Suprapubic skin (tissue), 4 donors: ENCODE measurements at regions not wholly inside any gene's neighbourhood (a gene's known extent, or its start where the extent isn't known, plus 50 kb on each side); places are given as distances from the start of the nearest gene placed in this dataset.

Experiments used
- DNase-seq, 2 donors: peaks; one replicate each; pipeline ENCODE4 v3.0.0-alpha.2; 2019; ENCODE audit warnings: low spot score in 2 of 2
- H3K27ac ChIP-seq: fragments of 200-600 bp; sonication (generic); one replicate; pipeline ENCODE4 v1.5.1; 2019
- H3K27me3 ChIP-seq: fragments of 200-600 bp; sonication (generic); one replicate; pipeline ENCODE4 v1.5.1; 2019
- H3K36me3 ChIP-seq: fragments of 200-600 bp; sonication (generic); one replicate; pipeline ENCODE4 v1.5.1; 2019
- H3K4me1 ChIP-seq: fragments of 200-600 bp; sonication (generic); one replicate; pipeline ENCODE4 v1.5.1; 2019
- H3K4me3 ChIP-seq: fragments of 200-600 bp; sonication (generic); one replicate; pipeline ENCODE4 v1.5.1; 2019; ENCODE audit warnings: mild to moderate bottlenecking
- H3K9me3 ChIP-seq: fragments of 200-600 bp; sonication (generic); one replicate; pipeline ENCODE4 v1.5.1; 2019
- EP300 ChIP-seq: sonication (generic); formaldehyde crosslinking; IDR thresholded peaks from one replicate; pipeline ENCODE4 v1.6.1; 2017; ENCODE audit warnings: antibody characterized with exemption
- POLR2A ChIP-seq, 2 donors: fragments of 450-650 bp; IDR thresholded peaks; one replicate each; pipeline ENCODE4 v1.6.1; 2017; ENCODE audit warnings: antibody characterized with exemption in 2 of 2, mild to moderate bottlenecking in 2 of 2, moderate library complexity in 2 of 2
- POLR2AphosphoS5 ChIP-seq, 3 donors: sonication (generic); formaldehyde crosslinking; IDR thresholded peaks; one replicate each; pipeline ENCODE4 v1.6.1; 2017; ENCODE audit warnings: antibody characterized with exemption in 3 of 3
- WGBS: methylation state at CpG from one replicate; pipeline ENCODE4 v1.1.5; 2018; 5-methylcytosine and 5-hydroxymethylcytosine counted together
- TF ChIP-seq, protein P1 (sequence below), 2 donors: fragments of 200-600 bp in 1 of 2; fragments of 450-650 bp in 1 of 2; sonication (generic) in 1 of 2; IDR thresholded peaks; one replicate each; pipeline ENCODE4 v1.5.1; 2016 to 2019; ENCODE audit warnings: antibody characterized with exemption in 2 of 2, mild to moderate bottlenecking in 1 of 2, moderate library complexity in 1 of 2

DNA sequence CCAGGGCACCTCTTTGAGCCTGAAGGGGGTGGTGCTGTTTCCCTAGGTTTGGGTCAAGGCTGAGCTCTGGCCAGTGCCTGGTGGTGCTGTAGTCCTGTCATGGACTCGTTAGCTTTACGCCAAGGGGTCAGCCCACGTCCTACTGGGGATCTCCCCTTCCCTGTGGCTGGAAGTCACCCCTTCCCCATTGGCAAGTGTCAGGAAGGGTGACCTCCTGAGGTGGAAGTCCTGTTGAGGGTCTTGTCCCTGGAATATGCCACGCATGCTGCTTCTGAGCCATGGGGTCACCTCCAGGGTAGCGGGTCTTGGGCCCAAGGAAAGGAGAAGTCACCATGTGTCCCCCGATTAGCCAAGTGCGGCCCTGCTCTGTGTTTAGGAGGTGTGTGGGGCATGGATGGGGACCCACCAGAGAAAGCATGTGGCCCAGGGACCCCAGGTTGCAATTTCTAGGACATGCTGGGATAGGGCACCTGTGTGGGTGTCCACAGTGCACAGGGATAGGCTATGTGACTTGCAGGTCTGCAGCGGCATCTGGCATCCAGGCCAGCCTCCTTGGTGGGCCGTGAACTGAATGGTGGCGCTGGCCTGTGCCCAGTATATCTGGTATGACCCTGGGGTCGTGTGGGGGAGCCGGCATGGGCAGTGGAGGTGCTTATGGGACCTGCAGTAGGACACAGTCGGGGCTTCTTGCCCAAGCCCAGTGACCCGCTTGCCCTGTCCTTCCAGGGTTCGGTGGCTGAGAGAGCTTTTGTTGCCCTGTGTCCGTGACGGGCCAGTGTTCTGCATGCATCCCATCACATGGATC, 226.7 kb downstream of the SNRPN start:
- Histone ChIP-seq H3K36me3 (no peaks in the 10 kb centered on the region), H3K27me3 (no peaks in the 10 kb centered on the region), H3K27ac (no peak overlapping the region), H3K4me3 (no peak overlapping the region), H3K4me1 (no peaks in the 10 kb centered on the region), H3K9me3 (peaks cover 25% of the 10 kb centered on the region)
- 77% methylated on average over 4 of the region's 17 CpGs for WGBS
- TF ChIP-seq, protein P1, sequence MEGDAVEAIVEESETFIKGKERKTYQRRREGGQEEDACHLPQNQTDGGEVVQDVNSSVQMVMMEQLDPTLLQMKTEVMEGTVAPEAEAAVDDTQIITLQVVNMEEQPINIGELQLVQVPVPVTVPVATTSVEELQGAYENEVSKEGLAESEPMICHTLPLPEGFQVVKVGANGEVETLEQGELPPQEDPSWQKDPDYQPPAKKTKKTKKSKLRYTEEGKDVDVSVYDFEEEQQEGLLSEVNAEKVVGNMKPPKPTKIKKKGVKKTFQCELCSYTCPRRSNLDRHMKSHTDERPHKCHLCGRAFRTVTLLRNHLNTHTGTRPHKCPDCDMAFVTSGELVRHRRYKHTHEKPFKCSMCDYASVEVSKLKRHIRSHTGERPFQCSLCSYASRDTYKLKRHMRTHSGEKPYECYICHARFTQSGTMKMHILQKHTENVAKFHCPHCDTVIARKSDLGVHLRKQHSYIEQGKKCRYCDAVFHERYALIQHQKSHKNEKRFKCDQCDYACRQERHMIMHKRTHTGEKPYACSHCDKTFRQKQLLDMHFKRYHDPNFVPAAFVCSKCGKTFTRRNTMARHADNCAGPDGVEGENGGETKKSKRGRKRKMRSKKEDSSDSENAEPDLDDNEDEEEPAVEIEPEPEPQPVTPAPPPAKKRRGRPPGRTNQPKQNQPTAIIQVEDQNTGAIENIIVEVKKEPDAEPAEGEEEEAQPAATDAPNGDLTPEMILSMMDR (IDR thresholded peaks at IDR 0.05): no peak
- TF ChIP-seq EP300 (no peak), POLR2A (IDR thresholded peaks at IDR 0.05) (no peak), POLR2AphosphoS5 (IDR thresholded peaks at IDR 0.05) (no peak)
- DNase-seq: peak; percentile 35 to 49

- peaks cover 28% of the 10 kb centered on the region for H3K9me3 ChIP-seq
- no peaks in the 10 kb centered on the region for H3K4me1 ChIP-seq
- no peak overlapping the region for H3K27ac ChIP-seq
- TF ChIP-seq POLR2A (IDR thresholded peaks at IDR 0.05) (no peak), POLR2AphosphoS5 (IDR thresholded peaks at IDR 0.05) (no peak), EP300 (no peak)
- TF ChIP-seq, protein P1 (IDR thresholded peaks at IDR 0.05): no peak
- no peak overlapping the region for H3K4me3 ChIP-seq
- peak in 1 of 2 donors; percentile 26 for DNase-seq
- no peaks in the 10 kb centered on the region for H3K36me3 ChIP-seq
- WGBS: 92% methylated on average over 6 of the region's 6 CpGs
- H3K27me3 ChIP-seq: no peaks in the 10 kb centered on the region
Measured at GRCh38 chr15:25182098-25182478, 227.3 kb downstream of the SNRPN start.

DNA sequence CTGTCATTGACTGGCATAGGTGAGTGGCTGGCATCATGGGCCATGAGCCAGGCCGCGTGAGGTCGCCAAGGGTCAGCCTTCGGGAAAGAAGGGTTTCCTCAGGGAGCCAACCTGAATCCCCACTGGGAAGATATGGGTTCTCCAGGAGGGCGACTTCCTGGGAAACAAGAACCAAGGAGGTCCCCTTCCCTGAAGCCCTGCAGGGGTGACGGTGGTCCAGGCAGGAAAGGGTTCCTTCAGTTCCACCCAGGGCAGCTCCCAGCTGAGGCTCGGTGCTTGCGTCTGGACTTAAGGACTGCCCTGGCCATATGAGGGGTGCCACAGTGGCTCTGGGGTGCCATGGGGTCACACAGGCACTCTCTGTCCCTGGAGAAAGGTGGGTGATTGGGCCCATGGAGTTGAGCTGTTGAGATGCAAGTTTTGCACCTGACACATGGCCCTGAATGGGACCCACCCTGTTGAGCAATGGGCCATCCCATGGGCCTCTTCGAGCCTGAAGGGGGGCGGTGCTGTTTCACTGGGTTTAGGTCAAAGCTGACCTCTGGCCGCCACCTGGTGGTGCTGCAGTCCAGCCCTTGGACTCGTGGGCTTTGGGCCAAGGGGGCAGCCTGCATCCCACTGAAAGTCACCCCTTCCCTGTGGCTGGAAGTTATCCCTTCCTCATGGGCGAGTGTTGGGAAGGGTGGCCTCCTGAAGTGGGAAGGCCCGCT, 228.1 kb downstream of the SNRPN start:
- TF ChIP-seq POLR2AphosphoS5 (IDR thresholded peaks at IDR 0.05) (no peak), POLR2A (IDR thresholded peaks at IDR 0.05) (no peak), EP300 (no peak)
- TF ChIP-seq, protein P1 (IDR thresholded peaks at IDR 0.05): no peak
- peaks cover 29% of the 10 kb centered on the region for H3K9me3 ChIP-seq
- H3K4me3 ChIP-seq: no peak overlapping the region
- no peaks in the 10 kb centered on the region for H3K4me1 ChIP-seq
- no peaks in the 10 kb centered on the region for H3K36me3 ChIP-seq
- WGBS: 83% methylated on average over 11 of the region's 14 CpGs
- DNase-seq: peak; percentile 24 to 48
- H3K27ac ChIP-seq: no peak overlapping the region
- H3K27me3 ChIP-seq: no peaks in the 10 kb centered on the region

GRCh38 chr15:25183581-25184251, 228.9 kb downstream of the SNRPN start:
- no peaks in the 10 kb centered on the region for H3K36me3 ChIP-seq
- no peak overlapping the region for H3K4me3 ChIP-seq
- no peaks in the 10 kb centered on the region for H3K4me1 ChIP-seq
- peaks cover 31% of the 10 kb centered on the region for H3K9me3 ChIP-seq
- no peak overlapping the region for H3K27ac ChIP-seq
- 80% methylated on average over 7 of the region's 9 CpGs for WGBS
- DNase-seq: peak in 1 of 2 donors; percentile 29
- H3K27me3 ChIP-seq: no peaks in the 10 kb centered on the region
- no peak for TF ChIP-seq EP300
- no peak for TF ChIP-seq POLR2AphosphoS5 (IDR thresholded peaks at IDR 0.05)
- TF ChIP-seq, protein P1 (IDR thresholded peaks at IDR 0.05): no peak
- TF ChIP-seq POLR2A (IDR thresholded peaks at IDR 0.05): no peak
